Prostate gland (tissue), 2 donors: ENCODE measurements at regions not wholly inside any gene's neighbourhood (a gene's known extent, or its start where the extent isn't known, plus 50 kb on each side); places are given as distances from the start of the nearest gene placed in this dataset.
"Not testable (repeated sequence)": the region's sequence is repeated elsewhere in the genome, so short reads cannot be mapped to it uniquely, and the experiment has no call there.

Experiments
- DNase-seq: peaks from one replicate; pipeline ENCODE4 v3.0.0-alpha.2; 2019; ENCODE audit warnings: low spot score
- H3K27ac ChIP-seq, 2 donors: fragments of 200-600 bp; sonication (generic); 2 replicates each; pipeline ENCODE4 v1.5.1; 2017 to 2019
- H3K27me3 ChIP-seq: fragments of 200-600 bp; sonication (generic); replicated peaks from 2 replicates; pipeline ENCODE4 v1.5.1; 2019; ENCODE audit not compliant: insufficient read depth
- H3K36me3 ChIP-seq, 2 donors: fragments of 200-600 bp; sonication (generic); 1 replicate in 1 of 2; 2 replicates in 1 of 2; pipeline versions ENCODE4 v1.5.1 to v1.8.1; 2017 to 2019
- H3K4me1 ChIP-seq: fragments of 200-600 bp; sonication (generic); replicated peaks from 2 replicates; pipeline ENCODE4 v1.5.1; 2019
- H3K4me3 ChIP-seq, 2 donors: fragments of 200-600 bp; sonication (generic); 2 replicates each; pipeline ENCODE4 v1.5.1; 2017 to 2019
- H3K9me3 ChIP-seq: fragments of 200-600 bp; sonication (generic); 2 replicates; pipeline ENCODE4 v1.5.1; 2017
- CTCF ChIP-seq, 4 experiments: fragments of 200-600 bp in 2 of 4; fragments of 450-650 bp in 2 of 4; sonication (generic) in 2 of 4; IDR thresholded peaks; 1 replicate in 3 of 4; 2 replicates in 1 of 4; pipeline ENCODE4 v1.5.1; 2016 to 2019; ENCODE audit warnings: antibody characterized with exemption in 4 of 4, mild to moderate bottlenecking in 2 of 4, moderate library complexity in 2 of 4
- POLR2A ChIP-seq: fragments of 450-650 bp; IDR thresholded peaks from one replicate; pipeline ENCODE4 v1.6.1; 2016; ENCODE audit warnings: antibody characterized with exemption, mild to moderate bottlenecking
- POLR2AphosphoS5 ChIP-seq: sonication (generic); formaldehyde crosslinking; IDR thresholded peaks from one replicate; pipeline ENCODE4 v1.6.1; 2017; ENCODE audit warnings: antibody characterized with exemption
- WGBS: methylation state at CpG from one replicate; pipeline ENCODE4 v1.1.5; 2018; 5-methylcytosine and 5-hydroxymethylcytosine counted together
- intact Hi-C: fragments of 100-400 bp; cut with DNase I; formaldehyde crosslinking; loops from one replicate; pipeline ENCODE4 v1.14.2; 2022

GRCh38 chr5:124172389-124173003, 573.9 kb downstream of the ZNF608 start:
- no peaks in the 10 kb centered on the region for H3K9me3 ChIP-seq
- H3K36me3 ChIP-seq, result no peaks in the 10 kb centered on the region
- H3K27me3 ChIP-seq, result no peaks in the 10 kb centered on the region
- no peaks in the 10 kb centered on the region for H3K4me1 ChIP-seq
- H3K4me3 ChIP-seq, result no peak overlapping the region
- WGBS, result 100% methylated on average over 1 of the region's 1 CpG
- intact Hi-C loops, result no loop called here
- TF ChIP-seq POLR2A (no peak), CTCF (IDR thresholded peaks at IDR 0.05) (no peak), POLR2AphosphoS5 (no peak)
- DNase-seq, result no peak
- H3K27ac ChIP-seq, result no peak overlapping the region

- DNase-seq, H3K27me3 ChIP-seq, H3K36me3 ChIP-seq: not testable (repeated sequence)
Measured at GRCh38 chr5:124168093-124168492, 578.3 kb downstream of the ZNF608 start.

DNA sequence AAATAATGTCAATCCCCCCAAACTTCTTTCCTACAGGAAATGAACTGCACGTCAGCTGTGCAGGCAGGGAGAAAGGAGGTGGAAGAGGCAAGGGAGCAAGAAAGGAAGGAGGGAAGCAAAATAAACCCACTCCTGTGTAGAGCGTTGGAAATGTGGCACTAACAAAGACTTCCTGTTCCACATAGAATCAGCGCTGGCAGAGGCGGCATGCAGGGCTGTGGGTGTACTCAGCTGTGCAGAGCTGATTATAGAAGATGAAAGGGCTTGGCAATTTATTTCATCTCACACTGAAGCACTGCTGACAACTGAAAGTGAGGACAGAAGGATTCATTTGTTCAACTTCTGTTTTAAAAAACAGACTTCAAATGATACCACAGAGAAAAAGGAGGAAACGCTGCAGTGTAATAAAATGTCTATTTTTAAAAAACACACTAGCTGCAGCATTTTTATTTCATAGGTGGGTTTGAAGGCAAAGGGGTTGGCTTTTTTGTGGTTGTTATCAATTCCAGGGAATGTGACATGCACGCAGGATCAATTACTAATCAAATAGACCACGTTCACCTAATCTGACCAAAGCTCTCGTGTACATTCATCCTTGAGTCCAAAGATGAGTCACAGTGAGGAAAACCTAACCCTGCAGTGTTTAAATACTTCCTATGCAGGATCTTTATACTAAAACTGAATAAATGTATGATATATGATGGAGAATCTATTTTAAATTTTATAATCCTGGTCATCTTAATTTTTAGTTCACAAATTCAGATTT, 583.5 kb downstream of the ZNF608 start:
- WGBS, result 17% methylated on average over 8 of the region's 8 CpGs
- intact Hi-C loops, result no loop called here
- H3K9me3 ChIP-seq, result no peaks in the 10 kb centered on the region
- DNase-seq, result no peak
- no peaks in the 10 kb centered on the region for H3K36me3 ChIP-seq
- H3K27me3 ChIP-seq, result no peaks in the 10 kb centered on the region
- TF ChIP-seq POLR2A, result no peak
- H3K27ac ChIP-seq, result no peak overlapping the region
- H3K4me3 ChIP-seq, result no peak overlapping the region
- no peaks in the 10 kb centered on the region for H3K4me1 ChIP-seq

More at GRCh38 chr5:124168093-124168492, 578.3 kb downstream of the ZNF608 start:
- H3K4me1 ChIP-seq, H3K4me3 ChIP-seq, intact Hi-C loops, H3K27ac ChIP-seq, H3K9me3 ChIP-seq: not testable (repeated sequence)
- WGBS, result 97% methylated on average over 2 of the region's 2 CpGs

- Histone ChIP-seq H3K27me3 (no peaks in the 10 kb centered on the region), H3K4me3 (no peak overlapping the region), H3K36me3 (no peaks in the 10 kb centered on the region), H3K4me1 (no peaks in the 10 kb centered on the region), H3K27ac (no peak overlapping the region), H3K9me3 (no peaks in the 10 kb centered on the region)
- WGBS, result 37% methylated on average over 5 of the region's 5 CpGs
- intact Hi-C loops, result no loop called here
- no peak for TF ChIP-seq POLR2A
- TF ChIP-seq CTCF (IDR thresholded peaks at IDR 0.05), result no peak
- no peak for TF ChIP-seq POLR2AphosphoS5
- no peak for DNase-seq
Measured at GRCh38 chr5:124161266-124161665, 585.2 kb downstream of the ZNF608 start.

GRCh38 chr5:124160265-124160664, 586.2 kb downstream of the ZNF608 start:
- intact Hi-C loops, result no loop called here
- 54% methylated on average over 2 of the region's 2 CpGs for WGBS
- Histone ChIP-seq H3K9me3 (no peaks in the 10 kb centered on the region), H3K27ac (no peak overlapping the region), H3K36me3 (no peaks in the 10 kb centered on the region), H3K27me3 (no peaks in the 10 kb centered on the region), H3K4me3 (no peak overlapping the region), H3K4me1 (no peaks in the 10 kb centered on the region)
- DNase-seq, result no peak
- no peak for TF ChIP-seq CTCF (IDR thresholded peaks at IDR 0.05)
- TF ChIP-seq POLR2AphosphoS5, result no peak
- no peak for TF ChIP-seq POLR2A

- Histone ChIP-seq H3K4me1 (no peaks in the 10 kb centered on the region), H3K4me3 (no peak overlapping the region), H3K27me3 (no peaks in the 10 kb centered on the region), H3K9me3 (no peaks in the 10 kb centered on the region), H3K27ac (no peak overlapping the region), H3K36me3 (no peaks in the 10 kb centered on the region)
- intact Hi-C loops, result no loop called here
- no peak for DNase-seq
- TF ChIP-seq CTCF (IDR thresholded peaks at IDR 0.05) (no peak), POLR2AphosphoS5 (no peak), POLR2A (no peak)
- 12% methylated on average over 2 of the region's 2 CpGs for WGBS
Measured at GRCh38 chr5:124157320-124157719, 589.1 kb downstream of the ZNF608 start.
